Type B pancreatic cell (in vitro differentiated cells): ENCODE measurements at regions not wholly inside any gene's neighbourhood (a gene's known extent, or its start where the extent isn't known, plus 50 kb on each side); places are given as distances from the start of the nearest gene placed in this dataset.

Source experiments
- DNase-seq: peaks from one replicate; pipeline ENCODE4 v3.0.0; 2021; ENCODE audit warnings: mixed read lengths; ENCODE audit not compliant: unreplicated experiment; ENCODE audit errors: extremely low spot score
- H3K27ac Mint-ChIP-seq: 2 replicates; pipeline ENCODE4 v1.8.0; 2021; ENCODE audit warnings: mild to moderate bottlenecking, mixed read lengths
- H3K27me3 Mint-ChIP-seq: 2 replicates; pipeline ENCODE4 v1.8.0; 2021; ENCODE audit warnings: mixed read lengths
- H3K36me3 Mint-ChIP-seq: 2 replicates; pipeline ENCODE4 v1.8.0; 2021; ENCODE audit warnings: mixed read lengths
- H3K4me1 Mint-ChIP-seq: one replicate; pipeline ENCODE4 v1.8.0; 2021; ENCODE audit warnings: mixed read lengths; ENCODE audit not compliant: unreplicated experiment
- H3K4me3 Mint-ChIP-seq: 2 replicates; pipeline ENCODE4 v1.8.0; 2021; ENCODE audit warnings: mild to moderate bottlenecking, mixed read lengths
- H3K9me3 Mint-ChIP-seq: 2 replicates; pipeline ENCODE4 v1.8.0; 2021; ENCODE audit warnings: mixed read lengths
- CTCF ChIP-seq: fragments of 200-600 bp; sonication (generic); conservative IDR thresholded peaks from 2 replicates; pipeline ENCODE4 v1.5.0; 2021; ENCODE audit warnings: antibody characterized with exemption, mild to moderate bottlenecking

GRCh38 chr10:10432296-10433035 lies 585.2 kb upstream of the CELF2 start:
- Mint-ChIP-seq H3K27ac (no peak overlapping the region), H3K4me3 (no peak overlapping the region), H3K4me1 (no peaks in the 10 kb centered on the region), H3K27me3 (no peaks in the 10 kb centered on the region), H3K36me3 (no peaks in the 10 kb centered on the region), H3K9me3 (no peaks in the 10 kb centered on the region)
- TF ChIP-seq CTCF, result no peak
- no peak for DNase-seq

- Mint-ChIP-seq H3K27ac (no peak overlapping the region), H3K27me3 (no peaks in the 10 kb centered on the region), H3K4me3 (no peak overlapping the region), H3K36me3 (no peaks in the 10 kb centered on the region), H3K4me1 (no peaks in the 10 kb centered on the region), H3K9me3 (no peaks in the 10 kb centered on the region)
- DNase-seq, result no peak
- no peak for TF ChIP-seq CTCF
These were observed 583.4 kb upstream of the CELF2 start for GRCh38 chr10:10434312-10434711.

GRCh38 chr10:10437886-10438285 lies 579.8 kb upstream of the CELF2 start:
- no peak for DNase-seq
- Mint-ChIP-seq H3K4me3 (no peak overlapping the region), H3K27ac (no peak overlapping the region), H3K9me3 (no peaks in the 10 kb centered on the region), H3K36me3 (no peaks in the 10 kb centered on the region), H3K27me3 (no peaks in the 10 kb centered on the region), H3K4me1 (no peaks in the 10 kb centered on the region)
- no peak for TF ChIP-seq CTCF

GRCh38 chr10:10438335-10439100 lies 579.2 kb upstream of the CELF2 start:
- H3K4me1 Mint-ChIP-seq, result no peaks in the 10 kb centered on the region
- H3K36me3 Mint-ChIP-seq, result no peaks in the 10 kb centered on the region
- no peak for TF ChIP-seq CTCF
- DNase-seq, result no peak
- no peaks in the 10 kb centered on the region for H3K9me3 Mint-ChIP-seq
- no peaks in the 10 kb centered on the region for H3K27me3 Mint-ChIP-seq
- no peak overlapping the region for H3K4me3 Mint-ChIP-seq
- H3K27ac Mint-ChIP-seq, result no peak overlapping the region

GRCh38 chr10:10456856-10457255 lies 560.8 kb upstream of the CELF2 start:
- Mint-ChIP-seq H3K27me3 (no peaks in the 10 kb centered on the region), H3K36me3 (peaks cover 4% of the 10 kb centered on the region)

More at GRCh38 chr10:10456856-10457255, 560.8 kb upstream of the CELF2 start:
- no peak for TF ChIP-seq CTCF
- Mint-ChIP-seq H3K4me3 (no peak overlapping the region), H3K9me3 (peaks cover 6% of the 10 kb centered on the region), H3K4me1 (no peaks in the 10 kb centered on the region), H3K27ac (no peak overlapping the region)
- DNase-seq, result no peak
